ENCODE measurements at regions not wholly inside any gene's neighbourhood (a gene's known extent, or its start where the extent isn't known, plus 50 kb on each side); places are given as distances from the start of the nearest gene placed in this dataset.

DNA sequence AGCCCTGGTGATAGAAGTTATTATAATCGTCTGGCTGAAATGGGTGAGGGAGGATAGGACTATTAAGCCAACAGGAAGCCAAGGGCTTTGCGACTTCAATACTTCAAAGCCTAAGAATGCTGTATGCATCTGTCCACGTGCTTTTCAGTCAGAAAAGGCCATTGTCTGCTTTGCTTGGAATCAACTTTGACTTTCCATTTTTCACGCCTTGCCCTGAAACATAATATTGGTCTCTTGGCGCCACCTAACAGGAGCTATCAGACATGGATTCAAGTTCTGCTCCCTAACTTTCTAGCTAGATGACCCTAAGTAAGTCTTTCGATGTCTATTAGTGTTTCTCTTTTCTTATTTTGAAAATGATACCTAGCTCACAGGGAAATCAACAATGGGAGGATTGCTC lies 572.6 kb downstream of the TLR4 start:
- Histone ChIP-seq H3K27me3 (ENCODE audit: insufficient read depth in 3 of 3, low read length in 2 of 3) (no peaks in the 10 kb centered on the region), H3K36me3 (ENCODE audit: insufficient read depth in 1 of 2, low read depth in 1 of 2) (no peaks in the 10 kb centered on the region), H3K27ac (no peak overlapping the region), H3K9me3 (no peaks in the 10 kb centered on the region), H3K4me1 (no peaks in the 10 kb centered on the region), H3K4me3 (no peak overlapping the region)
- 53 to 56% (median 53%) methylated on average over 6 of the region's 6 CpGs for WGBS, 3 donors
- intact Hi-C loops (cut with DNase I) = no loop called here
- TF ChIP-seq, protein P1, sequence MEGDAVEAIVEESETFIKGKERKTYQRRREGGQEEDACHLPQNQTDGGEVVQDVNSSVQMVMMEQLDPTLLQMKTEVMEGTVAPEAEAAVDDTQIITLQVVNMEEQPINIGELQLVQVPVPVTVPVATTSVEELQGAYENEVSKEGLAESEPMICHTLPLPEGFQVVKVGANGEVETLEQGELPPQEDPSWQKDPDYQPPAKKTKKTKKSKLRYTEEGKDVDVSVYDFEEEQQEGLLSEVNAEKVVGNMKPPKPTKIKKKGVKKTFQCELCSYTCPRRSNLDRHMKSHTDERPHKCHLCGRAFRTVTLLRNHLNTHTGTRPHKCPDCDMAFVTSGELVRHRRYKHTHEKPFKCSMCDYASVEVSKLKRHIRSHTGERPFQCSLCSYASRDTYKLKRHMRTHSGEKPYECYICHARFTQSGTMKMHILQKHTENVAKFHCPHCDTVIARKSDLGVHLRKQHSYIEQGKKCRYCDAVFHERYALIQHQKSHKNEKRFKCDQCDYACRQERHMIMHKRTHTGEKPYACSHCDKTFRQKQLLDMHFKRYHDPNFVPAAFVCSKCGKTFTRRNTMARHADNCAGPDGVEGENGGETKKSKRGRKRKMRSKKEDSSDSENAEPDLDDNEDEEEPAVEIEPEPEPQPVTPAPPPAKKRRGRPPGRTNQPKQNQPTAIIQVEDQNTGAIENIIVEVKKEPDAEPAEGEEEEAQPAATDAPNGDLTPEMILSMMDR (IDR thresholded peaks at IDR 0.05) = no peak
- DNase-seq (no peak), ATAC-seq (no peak)

DNA sequence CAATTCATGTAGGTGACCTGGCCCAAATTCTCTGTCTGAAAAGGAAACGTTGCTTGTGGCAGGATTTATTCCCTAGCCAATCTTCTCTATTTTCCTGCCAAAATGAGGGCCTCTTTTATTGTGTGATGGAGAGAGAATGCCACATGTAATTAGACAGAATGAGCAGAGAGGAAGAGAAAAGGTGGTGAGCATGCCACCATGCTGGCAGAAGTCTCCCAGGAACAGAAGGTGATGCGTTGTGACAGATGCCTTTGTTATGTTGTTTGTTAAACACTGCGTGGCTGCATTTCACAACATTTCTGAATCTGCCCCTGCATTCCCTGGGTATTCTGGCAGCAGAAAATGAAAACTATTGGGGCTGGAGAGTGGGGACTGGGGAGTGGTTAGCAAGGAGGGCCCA lies 577.6 kb downstream of the TLR4 start:
- Histone ChIP-seq H3K9me3 (no peaks in the 10 kb centered on the region), H3K27ac (no peak overlapping the region), H3K36me3 (ENCODE audit: insufficient read depth in 1 of 2, low read depth in 1 of 2) (no peaks in the 10 kb centered on the region), H3K4me1 (no peaks in the 10 kb centered on the region), H3K27me3 (ENCODE audit: insufficient read depth in 3 of 3, low read length in 2 of 3) (no peaks in the 10 kb centered on the region), H3K4me3 (no peak overlapping the region)
- intact Hi-C loops (cut with DNase I) = no loop called here
- 45 to 55% (median 51%) methylated on average over 3 of the region's 3 CpGs for WGBS, 3 donors
- ATAC-seq (no peak), DNase-seq (no peak)
- TF ChIP-seq, protein P1 (IDR thresholded peaks at IDR 0.05) = no peak

DNA sequence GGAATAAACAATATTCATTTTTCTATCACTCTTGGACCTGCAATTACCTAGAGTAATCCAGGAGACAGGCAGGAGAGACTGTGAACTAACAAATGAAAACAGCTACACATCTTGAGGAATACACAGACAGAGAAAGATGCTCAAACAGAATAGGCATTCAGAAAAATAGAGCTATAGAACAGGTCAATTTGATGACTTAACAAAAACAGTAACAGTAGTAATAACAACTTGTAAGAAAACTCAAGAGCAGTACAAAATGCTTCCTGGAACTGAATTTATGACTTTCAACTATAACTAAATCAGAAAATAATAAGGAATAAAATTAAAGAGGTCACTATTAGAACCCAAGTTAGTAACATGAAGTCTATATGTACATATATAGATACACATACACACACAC lies 579.3 kb downstream of the TLR4 start:
- Histone ChIP-seq H3K4me1 (no peaks in the 10 kb centered on the region), H3K36me3 (ENCODE audit: insufficient read depth in 1 of 2, low read depth in 1 of 2) (no peaks in the 10 kb centered on the region), H3K4me3 (no peak overlapping the region), H3K27ac (no peak overlapping the region), H3K9me3 (no peaks in the 10 kb centered on the region), H3K27me3 (ENCODE audit: insufficient read depth in 3 of 3, low read length in 2 of 3) (no peaks in the 10 kb centered on the region)
- intact Hi-C loops (cut with DNase I) = no loop called here
- no peak for DNase-seq
- TF ChIP-seq, protein P1 (IDR thresholded peaks at IDR 0.05) = no peak
- ATAC-seq = no peak

DNA sequence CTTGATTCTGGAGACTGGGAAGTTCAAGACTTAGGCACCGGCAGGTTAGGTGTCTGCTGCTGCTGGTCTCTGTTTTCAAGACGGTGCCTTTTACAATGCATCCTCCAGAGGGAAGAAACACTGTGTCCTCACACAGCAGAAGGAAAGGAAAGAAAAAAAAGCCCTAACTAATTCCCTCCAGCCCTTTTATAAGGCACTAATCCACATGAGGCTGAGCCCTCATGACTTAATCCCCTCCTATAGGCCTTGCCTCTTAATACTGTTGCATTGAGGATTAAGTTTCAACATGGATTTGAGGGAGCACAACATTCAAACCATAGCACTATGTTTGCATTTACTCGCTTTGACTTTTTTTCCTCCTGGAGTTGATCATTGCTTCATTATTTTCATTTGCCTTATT lies 585.9 kb downstream of the TLR4 start:
- intact Hi-C loops (cut with DNase I) = no loop called here
- TF ChIP-seq, protein P1 (IDR thresholded peaks at IDR 0.05) = no peak
- no peak for ATAC-seq
- H3K9me3 ChIP-seq = peaks cover 7% of the 10 kb centered on the region
- no peaks in the 10 kb centered on the region for H3K36me3 ChIP-seq (ENCODE audit: insufficient read depth in 1 of 2, low read depth in 1 of 2)
- no peaks in the 10 kb centered on the region for H3K4me1 ChIP-seq
- H3K4me3 ChIP-seq = no peak overlapping the region
- DNase-seq = no peak
- H3K27me3 ChIP-seq (ENCODE audit: insufficient read depth in 3 of 3, low read length in 2 of 3) = no peaks in the 10 kb centered on the region
- WGBS, 3 donors = 43 to 59% (median 45%) methylated on average over 3 of the region's 3 CpGs
- H3K27ac ChIP-seq = no peak overlapping the region

DNA sequence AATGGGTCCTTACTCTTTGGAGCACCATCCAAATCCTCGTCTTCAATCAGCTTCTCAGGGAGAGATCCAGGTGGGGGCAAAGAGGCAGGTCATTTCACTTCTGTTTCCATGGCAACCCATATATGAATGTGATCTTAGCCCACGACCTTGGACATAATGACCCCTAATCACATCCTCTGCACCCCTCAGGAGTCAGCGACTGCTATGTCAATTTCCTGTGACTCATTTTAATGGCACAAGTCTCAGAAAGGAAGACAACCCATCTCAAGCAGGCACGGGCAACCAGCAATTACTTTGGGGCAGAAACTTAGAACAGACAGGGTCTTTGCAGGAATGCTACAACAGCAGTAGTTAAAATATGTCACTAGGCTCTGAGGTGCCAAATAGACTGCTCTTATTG lies 591.2 kb downstream of the TLR4 start:
- no peak for ATAC-seq
- WGBS, 3 donors = 30 to 32% (median 31%) methylated on average over 4 of the region's 4 CpGs

More for the DNA sequence above, 591.2 kb downstream of the TLR4 start:
- TF ChIP-seq, protein P1 (IDR thresholded peaks at IDR 0.05) = no peak
- H3K9me3 ChIP-seq = no peaks in the 10 kb centered on the region
- H3K27ac ChIP-seq = no peak overlapping the region
- intact Hi-C loops (cut with DNase I) = no loop called here
- H3K4me1 ChIP-seq = no peaks in the 10 kb centered on the region
- DNase-seq = no peak
- H3K4me3 ChIP-seq = no peak overlapping the region
- no peaks in the 10 kb centered on the region for H3K36me3 ChIP-seq (ENCODE audit: insufficient read depth in 1 of 2, low read depth in 1 of 2)
- H3K27me3 ChIP-seq (ENCODE audit: insufficient read depth in 3 of 3, low read length in 2 of 3) = no peaks in the 10 kb centered on the region

All from psoas muscle (tissue), 7 donors.